RWPE1 (cell line): ENCODE measurements at regions not wholly inside any gene's neighbourhood (a gene's known extent, or its start where the extent isn't known, plus 50 kb on each side); places are given as distances from the start of the nearest gene placed in this dataset.

Source experiments
- CTCF ChIA-PET: fragments of 350-600 bp; sonication (Branson Sonifier 250); formaldehyde crosslinking; extraction: SDS; loops from one replicate; lab custom pipeline; 2021; lab: Yijun Ruan, JAX
- POLR2A ChIA-PET: fragments of 400-600 bp; formaldehyde crosslinking; extraction: SDS; loops from one replicate; lab custom pipeline; 2020; ENCODE audit warnings: antibody characterized with exemption; ENCODE audit not compliant: low non-redundant PET; lab: Yijun Ruan, JAX
- DNase-seq: peaks from one replicate; pipeline ENCODE4 v3.0.0; 2012; ENCODE audit warnings: low spot score
- H3K27ac ChIP-seq: fragments of 450-650 bp; 2 replicates; pipeline ENCODE4 v1.5.1; 2017
- TF ChIP-seq, protein P1 (sequence below): fragments of 450-650 bp; conservative IDR thresholded peaks from 2 replicates; pipeline ENCODE4 v1.5.1; 2017; ENCODE audit warnings: low read depth, mild to moderate bottlenecking

DNA sequence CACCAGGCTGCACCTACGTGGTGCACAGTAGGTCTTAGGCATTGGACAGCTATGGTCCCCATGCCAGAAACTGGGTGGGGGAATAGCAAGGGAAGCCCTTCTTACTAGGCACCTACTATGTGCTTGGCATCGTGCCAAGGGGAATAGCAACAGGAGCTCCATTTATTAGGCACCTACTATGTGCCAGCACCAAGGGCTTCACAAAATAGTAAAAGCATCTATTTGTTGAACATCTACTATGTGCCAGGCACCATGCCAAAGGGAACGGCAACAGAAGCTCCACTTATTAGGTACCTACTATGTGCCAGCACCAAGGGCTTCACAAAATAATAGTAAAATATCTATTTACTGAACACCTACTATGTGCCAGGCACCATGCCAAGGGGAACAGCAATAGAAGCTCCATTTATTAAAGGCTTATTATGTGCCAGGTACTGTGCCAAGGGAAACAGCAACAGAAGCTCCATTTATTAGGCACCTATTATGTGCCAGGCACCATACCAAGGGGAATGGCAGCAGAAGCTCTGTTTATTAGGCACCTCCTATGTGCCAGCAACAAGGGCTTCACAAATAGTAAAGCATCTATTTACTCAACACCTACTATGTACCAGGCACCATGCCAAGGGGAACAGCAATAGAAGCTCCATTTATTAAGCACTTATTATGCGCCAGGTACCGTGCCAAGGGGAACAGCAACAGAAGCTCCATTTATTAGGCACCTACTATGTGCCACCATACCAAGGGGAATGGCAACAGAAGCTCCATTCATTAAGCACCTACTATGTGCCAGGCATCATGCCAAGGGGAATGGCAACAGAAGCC, 108.5 kb downstream of the PTPRS start:
- H3K27ac ChIP-seq: no peak overlapping the region
- ChIA-PET POLR2A (no interaction called here), CTCF (interaction anchor here (0.6 to 0.7 kb wide), 2 partner anchors 9 to 98 kb away, joined by 3 read pairs; no protein-coding TSS in a partner anchor)
- TF ChIP-seq, protein P1, sequence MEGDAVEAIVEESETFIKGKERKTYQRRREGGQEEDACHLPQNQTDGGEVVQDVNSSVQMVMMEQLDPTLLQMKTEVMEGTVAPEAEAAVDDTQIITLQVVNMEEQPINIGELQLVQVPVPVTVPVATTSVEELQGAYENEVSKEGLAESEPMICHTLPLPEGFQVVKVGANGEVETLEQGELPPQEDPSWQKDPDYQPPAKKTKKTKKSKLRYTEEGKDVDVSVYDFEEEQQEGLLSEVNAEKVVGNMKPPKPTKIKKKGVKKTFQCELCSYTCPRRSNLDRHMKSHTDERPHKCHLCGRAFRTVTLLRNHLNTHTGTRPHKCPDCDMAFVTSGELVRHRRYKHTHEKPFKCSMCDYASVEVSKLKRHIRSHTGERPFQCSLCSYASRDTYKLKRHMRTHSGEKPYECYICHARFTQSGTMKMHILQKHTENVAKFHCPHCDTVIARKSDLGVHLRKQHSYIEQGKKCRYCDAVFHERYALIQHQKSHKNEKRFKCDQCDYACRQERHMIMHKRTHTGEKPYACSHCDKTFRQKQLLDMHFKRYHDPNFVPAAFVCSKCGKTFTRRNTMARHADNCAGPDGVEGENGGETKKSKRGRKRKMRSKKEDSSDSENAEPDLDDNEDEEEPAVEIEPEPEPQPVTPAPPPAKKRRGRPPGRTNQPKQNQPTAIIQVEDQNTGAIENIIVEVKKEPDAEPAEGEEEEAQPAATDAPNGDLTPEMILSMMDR: no peak
- no peak for DNase-seq

DNA sequence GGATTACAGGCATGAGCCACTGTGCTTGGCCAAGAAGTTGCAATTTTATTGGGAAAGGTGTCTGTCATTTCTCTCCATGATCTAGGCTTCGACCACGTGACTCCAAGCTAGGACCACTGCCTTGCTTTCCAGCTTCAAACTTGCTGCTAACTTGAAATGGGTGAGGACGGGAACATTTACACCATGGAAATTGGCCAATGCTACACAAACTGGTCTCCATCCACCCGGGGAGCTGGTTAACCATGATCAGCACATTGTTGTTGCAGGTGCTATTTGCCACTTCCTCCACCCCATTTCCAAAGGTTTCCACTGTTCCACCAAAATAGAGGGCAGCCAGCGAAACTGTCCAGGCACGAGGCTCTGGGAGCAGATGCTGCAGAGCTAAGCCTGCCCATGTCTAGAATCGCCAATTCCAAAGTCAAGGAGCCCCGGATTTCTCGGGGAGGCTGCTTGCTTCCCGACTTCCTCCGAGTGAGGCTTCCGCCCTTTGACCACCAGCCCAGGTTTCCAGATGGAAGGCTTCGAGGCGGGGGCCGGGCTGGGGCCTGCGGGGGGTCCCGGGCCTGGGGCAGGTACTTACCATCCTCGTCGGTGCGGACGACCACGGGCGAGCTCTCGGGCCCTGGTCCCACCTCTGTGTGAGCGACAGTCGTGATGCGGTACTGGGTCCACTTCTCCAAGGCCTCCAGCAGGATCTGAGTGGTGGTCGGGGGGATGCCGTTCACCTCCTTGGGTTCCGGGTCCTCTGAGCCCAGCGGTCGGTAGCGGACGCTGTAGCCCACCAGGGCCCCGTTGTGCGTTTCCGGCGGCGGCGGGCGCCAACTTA, 109.7 kb downstream of the PTPRS start:
- no peak overlapping the region for H3K27ac ChIP-seq
- ChIA-PET CTCF (interaction anchor here (0.6 kb wide), 1 partner anchor 88 kb away, joined by 5 read pairs; no protein-coding TSS in a partner anchor), POLR2A (no interaction called here)
- TF ChIP-seq, protein P1: no peak
- DNase-seq: no peak

DNA sequence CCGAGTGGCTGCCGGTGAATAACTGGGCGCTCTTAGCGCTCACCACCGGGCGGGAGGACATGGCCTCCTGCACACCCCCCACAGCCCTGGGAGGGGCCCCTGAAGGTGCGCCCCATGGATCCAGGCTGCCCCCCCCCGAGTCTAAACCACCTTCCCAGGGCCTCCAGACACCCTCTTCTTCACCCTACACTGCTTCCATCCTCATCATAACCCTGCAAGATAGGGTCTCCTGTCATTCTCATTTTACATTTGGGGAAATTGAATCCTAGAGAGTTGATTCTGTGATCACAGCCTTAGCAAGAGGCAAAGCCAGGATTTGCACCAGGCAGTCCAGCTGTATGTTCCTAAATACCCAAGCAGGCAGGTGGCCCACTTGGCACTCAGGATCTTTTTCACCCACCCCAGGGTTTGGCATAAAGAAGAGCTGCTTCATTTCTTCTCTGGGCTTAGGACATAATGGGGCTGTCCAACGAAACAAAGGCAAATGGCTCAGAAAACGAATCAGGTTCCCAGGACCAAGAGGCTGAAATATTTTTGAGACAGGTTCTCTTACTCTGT, 110.8 kb downstream of the PTPRS start:
- TF ChIP-seq, protein P1: no peak
- DNase-seq: no peak
- ChIA-PET POLR2A (no interaction called here), CTCF (no interaction called here)
- H3K27ac ChIP-seq: no peak overlapping the region

DNA sequence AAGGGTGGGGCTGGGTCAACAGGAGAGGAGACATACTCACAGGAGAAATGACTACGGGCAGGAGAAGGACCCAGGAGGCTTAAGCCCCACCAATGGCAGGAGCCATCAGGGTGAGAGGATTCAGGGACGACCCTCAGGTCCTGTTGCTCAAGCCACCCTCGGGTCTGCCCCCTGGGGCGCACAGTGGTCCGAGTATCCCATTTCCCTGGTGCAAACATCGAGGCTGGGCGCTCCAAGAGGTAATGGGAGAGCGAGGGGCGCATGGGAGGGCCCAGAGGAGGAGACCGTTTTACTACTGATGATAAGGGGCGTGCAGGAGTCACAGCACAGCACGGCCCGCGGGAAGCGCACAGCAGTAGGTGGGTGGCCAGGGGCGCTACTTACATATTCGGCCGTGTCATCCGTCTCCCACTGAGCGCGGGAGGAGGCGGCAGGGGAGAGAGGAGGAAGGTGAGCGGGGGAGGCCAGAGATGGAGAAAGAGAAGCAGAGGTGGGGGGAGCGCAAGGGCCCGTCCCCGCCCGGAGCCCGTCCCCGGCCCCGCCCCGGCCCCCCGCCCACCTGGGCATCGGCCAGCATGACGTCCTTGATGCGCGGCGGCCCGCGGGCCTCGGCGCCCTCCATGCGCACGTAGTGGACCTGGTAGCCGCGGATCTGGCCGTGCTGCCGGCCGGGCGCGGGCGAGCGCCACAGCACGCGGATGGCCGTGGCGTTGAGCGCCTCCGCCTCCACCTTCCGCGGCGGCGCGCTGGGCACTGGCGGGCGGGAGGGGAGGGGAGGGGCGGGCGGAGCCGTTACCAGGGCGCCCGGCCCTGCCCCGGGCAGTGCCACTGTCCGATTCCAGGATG, 111.5 kb downstream of the PTPRS start:
- TF ChIP-seq, protein P1: no peak
- ChIA-PET CTCF (no interaction called here), POLR2A (no interaction called here)
- peak; percentile 35 for DNase-seq
- H3K27ac ChIP-seq: no peak overlapping the region

DNA sequence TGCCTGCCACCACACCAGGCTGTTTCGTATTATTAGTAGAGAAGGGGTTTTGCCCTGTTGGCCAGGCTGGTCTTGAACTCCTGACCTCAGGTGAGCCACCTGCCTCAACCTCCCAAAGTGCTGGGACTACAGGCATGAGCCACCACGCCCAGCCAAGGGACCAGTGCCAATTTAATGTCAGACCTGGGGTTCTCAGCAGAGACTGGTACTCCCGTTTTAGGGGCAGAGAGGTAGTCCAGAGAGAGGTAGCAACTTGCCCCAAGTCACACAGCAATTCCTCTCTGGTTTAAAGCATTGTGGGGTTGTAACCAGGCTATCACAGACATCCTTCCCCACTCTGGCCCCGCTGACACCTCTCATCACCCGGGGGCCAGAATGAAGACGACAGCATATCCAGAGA, 112.1 kb downstream of the PTPRS start:
- TF ChIP-seq, protein P1: no peak
- ChIA-PET POLR2A (no interaction called here), CTCF (interaction anchor here (0.6 kb wide), 2 partner anchors 21 to 115 kb away, joined by 3 read pairs; no protein-coding TSS in a partner anchor)
- no peak overlapping the region for H3K27ac ChIP-seq
- no peak for DNase-seq
